ENCODE measurements at regions not wholly inside any gene's neighbourhood (a gene's known extent, or its start where the extent isn't known, plus 50 kb on each side); places are given as distances from the start of the nearest gene placed in this dataset.

DNA sequence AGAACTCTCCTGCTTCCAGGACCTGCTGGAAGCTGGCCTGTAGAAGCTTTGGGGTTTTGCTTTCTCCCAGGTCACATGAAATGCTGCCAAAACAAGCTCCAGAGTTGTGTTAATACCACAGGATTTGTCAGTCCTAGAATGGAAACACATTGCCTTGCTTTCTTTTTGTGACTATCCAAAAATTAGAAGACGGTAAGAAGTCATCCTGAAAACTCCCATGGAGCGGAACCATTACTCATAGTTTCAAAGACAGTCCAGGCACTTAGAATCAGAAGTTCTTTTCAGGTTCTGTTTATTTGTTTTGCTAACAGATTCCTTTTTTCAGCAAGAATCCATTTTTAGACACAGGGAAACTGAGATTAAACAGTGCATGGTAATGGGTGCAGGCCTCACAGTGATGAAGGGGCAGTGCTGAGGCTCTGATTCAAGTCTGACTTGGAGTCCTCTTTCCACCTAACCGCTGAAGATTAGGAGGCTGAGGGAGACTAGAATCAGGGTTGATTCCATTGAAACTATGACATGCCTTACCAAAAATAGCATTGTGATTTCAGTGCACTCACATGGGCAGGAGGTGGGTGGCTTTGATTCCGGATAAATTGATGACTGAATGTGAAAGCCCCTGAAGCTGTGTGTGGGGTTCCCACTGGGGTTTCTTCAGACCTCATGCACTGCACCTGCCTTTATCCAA, 72.2 kb upstream of the NAA20 start:
- Histone ChIP-seq H3K9me3 (no peaks in the 10 kb centered on the region), H3K36me3 (no peaks in the 10 kb centered on the region), H3K4me3 (no peak overlapping the region), H3K27me3 (no peaks in the 10 kb centered on the region)
- no peak for DNase-seq

DNA sequence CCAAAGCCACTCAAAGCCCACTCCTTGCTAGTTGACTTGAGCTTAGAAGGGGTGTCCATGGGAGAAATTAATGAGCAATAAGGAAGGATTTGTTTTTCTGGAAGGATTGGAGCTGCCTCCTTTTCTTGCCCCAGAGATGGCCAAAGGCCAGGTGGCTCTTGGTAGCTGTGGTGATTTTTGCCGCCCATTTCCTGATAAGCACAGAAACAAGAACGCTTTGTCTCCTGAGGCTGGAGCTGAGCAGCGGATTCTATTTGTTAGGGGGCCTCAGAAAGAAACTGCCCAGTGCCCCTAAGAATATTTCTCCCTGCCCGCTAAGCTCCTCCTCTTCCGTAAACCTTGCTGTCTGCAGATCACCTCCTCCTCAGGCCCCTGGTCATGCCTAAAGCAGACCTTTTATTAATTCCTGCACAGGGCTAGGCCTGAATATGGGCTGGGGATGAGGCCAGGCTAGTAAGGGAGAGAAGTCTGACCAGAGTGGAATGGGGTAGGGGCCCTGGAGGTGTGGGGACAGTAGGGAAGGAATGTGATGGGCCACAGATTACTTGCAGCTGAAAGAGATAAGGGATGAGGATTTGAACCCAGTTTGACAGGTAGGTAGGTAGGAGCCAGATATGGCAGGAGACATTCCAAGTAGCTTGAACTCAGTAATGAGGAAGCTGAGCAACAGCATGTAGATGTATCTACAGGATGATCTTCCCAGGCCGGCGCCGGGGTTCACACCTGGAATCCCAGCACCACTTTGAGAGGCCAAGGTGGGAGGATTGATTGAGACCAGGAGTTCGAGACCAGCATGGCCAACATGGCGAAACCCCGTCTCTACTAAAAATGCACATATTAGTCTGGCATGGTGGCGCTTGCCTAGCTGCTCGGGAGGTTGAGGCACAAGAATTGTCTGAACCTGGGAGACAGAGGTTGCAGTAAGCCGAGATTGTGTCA, 71.2 kb upstream of the NAA20 start:
- no peak for DNase-seq
- no peaks in the 10 kb centered on the region for H3K27me3 ChIP-seq
- no peaks in the 10 kb centered on the region for H3K36me3 ChIP-seq
- H3K9me3 ChIP-seq: no peaks in the 10 kb centered on the region
- H3K4me3 ChIP-seq: no peak overlapping the region

DNA sequence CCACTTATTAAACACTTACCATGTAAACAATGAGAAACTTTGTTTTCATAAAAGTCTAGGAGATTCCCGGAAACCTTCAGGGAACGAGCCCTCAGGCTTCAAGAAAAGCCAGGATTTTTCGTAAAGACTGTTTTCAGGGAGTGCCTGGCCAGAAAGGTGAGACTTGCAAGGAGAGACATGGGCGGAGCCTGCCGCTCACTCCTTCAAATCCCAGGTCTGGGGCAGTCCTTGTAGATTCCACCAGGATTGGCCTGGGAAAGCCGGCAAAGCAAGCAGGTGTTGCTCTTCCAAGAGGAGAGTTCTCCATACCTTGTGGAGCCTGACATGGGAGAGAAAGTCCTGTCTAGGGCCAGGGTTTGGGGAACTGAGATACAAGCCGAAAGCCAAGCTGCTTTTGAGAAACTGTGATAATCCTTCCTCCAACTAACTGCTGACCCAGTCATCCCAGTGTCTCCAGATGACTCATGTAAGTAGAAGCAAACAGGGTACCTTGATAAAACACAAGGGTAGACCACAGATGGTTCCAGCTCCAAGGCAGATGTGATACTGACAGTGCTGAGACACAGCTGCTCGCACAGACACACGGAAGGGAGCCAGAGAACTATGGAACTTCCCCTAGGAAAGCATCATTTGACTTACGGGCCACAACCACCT, 69.4 kb upstream of the NAA20 start:
- Histone ChIP-seq H3K27me3 (no peaks in the 10 kb centered on the region), H3K36me3 (no peaks in the 10 kb centered on the region), H3K9me3 (no peaks in the 10 kb centered on the region), H3K4me3 (no peak overlapping the region)
- DNase-seq: no peak

DNA sequence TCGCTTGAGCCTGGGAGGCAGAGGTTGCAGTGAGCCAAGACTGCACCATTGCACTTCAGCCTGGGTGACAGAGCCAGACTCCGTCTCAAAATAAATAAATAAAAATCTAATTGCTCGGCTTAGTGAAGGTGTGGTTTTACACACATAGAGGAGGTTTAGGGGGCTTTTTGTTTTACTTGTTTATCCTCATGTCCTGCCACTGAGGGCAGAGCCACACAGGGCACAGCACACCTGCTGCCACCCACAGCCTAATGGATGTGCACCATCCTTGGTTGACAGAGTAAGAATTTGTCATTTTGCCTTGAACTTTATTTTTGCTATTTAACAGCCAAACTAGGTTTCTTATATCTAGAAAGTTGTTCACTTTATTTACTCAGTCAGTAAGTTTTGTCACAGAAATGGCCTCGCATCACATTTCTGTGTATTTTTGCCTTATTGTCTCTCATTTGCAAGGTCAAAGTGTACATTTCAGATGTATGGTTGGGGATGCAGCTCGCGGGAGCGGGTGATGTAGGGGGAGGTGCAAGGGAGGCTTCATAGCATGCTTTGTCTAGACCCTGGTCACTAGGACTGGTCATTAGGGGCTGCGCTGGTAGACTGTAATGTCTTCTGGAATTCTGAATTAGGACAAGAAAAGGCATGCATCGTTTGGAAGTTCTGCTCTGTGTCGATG, 67.8 kb upstream of the NAA20 start:
- DNase-seq: no peak
- Histone ChIP-seq H3K4me3 (no peak overlapping the region), H3K9me3 (no peaks in the 10 kb centered on the region), H3K27me3 (no peaks in the 10 kb centered on the region), H3K36me3 (no peaks in the 10 kb centered on the region)

DNA sequence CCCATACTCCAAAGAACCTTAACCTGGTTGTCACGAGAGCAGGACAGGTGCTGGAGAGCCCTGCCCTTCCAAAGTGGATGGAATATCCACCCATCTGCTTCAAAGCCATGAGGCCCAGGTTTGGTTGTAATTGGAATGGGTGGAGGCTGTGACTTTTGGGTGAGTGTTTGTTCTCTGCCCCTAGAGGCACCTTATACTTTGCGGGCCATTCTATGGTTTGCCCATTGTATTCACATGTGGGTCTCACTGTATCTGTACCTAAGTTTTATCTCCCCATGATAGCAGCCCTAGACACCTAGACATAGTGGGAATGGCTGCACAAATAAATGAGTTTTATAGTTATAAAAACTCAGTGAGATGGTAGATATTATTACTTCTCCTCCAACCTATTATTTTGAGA, 67.1 kb upstream of the NAA20 start:
- DNase-seq: no peak
- Histone ChIP-seq H3K36me3 (no peaks in the 10 kb centered on the region), H3K4me3 (no peak overlapping the region), H3K9me3 (no peaks in the 10 kb centered on the region), H3K27me3 (no peaks in the 10 kb centered on the region)

DNA sequence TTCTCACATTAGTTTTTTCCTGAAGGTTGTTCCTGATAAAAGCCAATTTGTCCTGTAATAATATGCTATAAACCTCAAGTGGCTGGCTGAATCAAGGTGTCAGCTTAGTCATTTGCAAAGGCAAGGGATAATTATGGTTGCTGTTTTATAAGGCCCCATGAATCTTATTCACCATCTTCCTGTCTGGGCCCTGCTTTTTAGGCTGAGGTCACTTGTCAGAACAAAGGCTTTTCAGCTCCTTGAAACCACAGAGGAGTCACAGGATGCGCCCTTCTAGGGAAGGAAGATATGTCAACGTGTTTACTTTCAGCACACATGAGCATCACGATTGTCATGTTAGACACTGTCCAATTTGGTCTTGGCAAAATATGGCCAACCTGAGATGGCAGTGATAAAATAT, 64.8 kb upstream of the NAA20 start:
- no peak overlapping the region for H3K4me3 ChIP-seq
- no peaks in the 10 kb centered on the region for H3K36me3 ChIP-seq
- DNase-seq: no peak
- H3K27me3 ChIP-seq: no peaks in the 10 kb centered on the region
- H3K9me3 ChIP-seq: no peaks in the 10 kb centered on the region

DNA sequence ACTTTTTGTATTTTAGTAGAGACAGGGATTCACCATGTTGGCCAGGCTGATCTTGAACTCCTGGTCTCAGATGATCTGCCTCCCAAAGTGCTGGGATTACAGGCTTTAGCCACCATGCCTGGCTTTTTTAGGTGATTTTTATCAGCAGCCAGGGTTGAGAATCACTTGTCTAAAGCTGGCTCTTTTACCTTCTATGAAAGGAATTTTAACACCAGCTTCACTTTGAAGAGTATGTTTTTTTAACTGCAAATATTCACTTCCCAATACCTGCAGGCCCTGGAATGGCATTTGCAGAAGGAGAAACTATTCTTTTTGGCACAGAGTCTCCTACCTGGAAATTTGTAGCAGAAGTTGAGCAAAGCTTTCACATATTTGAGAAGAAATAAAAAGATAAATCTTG, 63.6 kb upstream of the NAA20 start:
- H3K9me3 ChIP-seq: no peaks in the 10 kb centered on the region
- DNase-seq: no peak
- no peaks in the 10 kb centered on the region for H3K36me3 ChIP-seq
- H3K4me3 ChIP-seq: no peak overlapping the region
- H3K27me3 ChIP-seq: no peaks in the 10 kb centered on the region

DNA sequence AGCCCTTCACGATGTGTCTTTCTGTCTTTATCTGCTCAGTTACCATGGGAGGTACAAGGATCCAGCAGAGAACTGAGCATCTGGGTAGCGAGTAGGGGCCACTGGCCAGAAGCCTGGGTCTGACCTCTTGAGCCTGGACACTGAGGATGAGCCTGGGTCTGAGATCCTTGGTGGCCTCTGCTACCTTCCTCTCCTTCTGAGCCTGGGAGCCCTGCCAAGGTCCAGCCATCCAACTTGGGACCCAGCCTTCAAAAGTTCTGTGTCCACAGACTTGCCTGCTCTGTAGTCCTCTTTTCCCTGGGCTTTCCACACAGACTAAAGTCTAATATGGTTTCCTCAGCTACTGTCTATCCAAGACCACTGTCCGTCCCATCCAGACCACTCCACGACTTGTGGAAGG, 60.2 kb upstream of the NAA20 start:
- Histone ChIP-seq H3K36me3 (no peaks in the 10 kb centered on the region), H3K4me3 (no peak overlapping the region), H3K9me3 (no peaks in the 10 kb centered on the region), H3K27me3 (no peaks in the 10 kb centered on the region)
- no peak for DNase-seq

DNA sequence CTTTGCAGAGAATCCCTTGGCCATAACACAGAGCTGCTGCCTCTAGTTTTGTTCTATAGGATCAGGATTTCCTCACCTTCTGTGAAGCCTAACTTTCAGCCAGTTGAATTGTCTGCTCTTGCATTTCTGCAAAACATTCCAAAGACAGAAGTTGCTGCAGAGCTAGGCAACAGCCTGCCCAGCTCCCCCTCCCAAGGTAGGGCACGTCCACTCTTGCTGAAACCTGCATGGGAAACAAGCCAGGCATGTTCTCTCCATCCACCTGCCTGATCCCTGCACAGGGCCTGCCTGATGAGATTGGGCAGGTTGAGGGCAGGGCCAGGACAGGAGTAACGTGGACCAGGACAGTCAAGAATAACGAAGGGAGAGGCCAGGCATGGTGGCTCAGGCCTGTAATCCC, 58.9 kb upstream of the NAA20 start:
- Histone ChIP-seq H3K4me3 (no peak overlapping the region), H3K27me3 (no peaks in the 10 kb centered on the region), H3K36me3 (no peaks in the 10 kb centered on the region), H3K9me3 (no peaks in the 10 kb centered on the region)
- no peak for DNase-seq

DNA sequence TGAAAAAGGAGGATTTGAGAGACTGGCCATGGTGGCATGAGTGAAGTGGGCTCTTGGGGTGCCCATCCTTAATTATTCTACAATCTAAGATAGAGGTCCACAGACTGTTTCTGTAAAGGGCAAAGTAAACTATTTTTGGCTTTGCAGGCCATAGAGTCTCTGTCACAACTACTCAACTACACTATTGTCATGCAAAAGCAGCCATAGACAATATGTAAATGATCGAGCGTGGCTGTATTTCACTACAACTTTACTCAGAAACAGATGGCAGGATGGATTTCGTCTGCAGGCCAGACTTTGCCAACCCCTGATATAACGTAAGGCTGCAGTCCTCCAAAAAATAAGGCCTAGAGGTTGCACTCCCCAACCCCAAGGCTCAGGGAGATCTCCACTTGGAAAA, 58.2 kb upstream of the NAA20 start:
- Histone ChIP-seq H3K9me3 (no peaks in the 10 kb centered on the region), H3K27me3 (no peaks in the 10 kb centered on the region), H3K36me3 (no peaks in the 10 kb centered on the region), H3K4me3 (no peak overlapping the region)
- no peak for DNase-seq

DNA sequence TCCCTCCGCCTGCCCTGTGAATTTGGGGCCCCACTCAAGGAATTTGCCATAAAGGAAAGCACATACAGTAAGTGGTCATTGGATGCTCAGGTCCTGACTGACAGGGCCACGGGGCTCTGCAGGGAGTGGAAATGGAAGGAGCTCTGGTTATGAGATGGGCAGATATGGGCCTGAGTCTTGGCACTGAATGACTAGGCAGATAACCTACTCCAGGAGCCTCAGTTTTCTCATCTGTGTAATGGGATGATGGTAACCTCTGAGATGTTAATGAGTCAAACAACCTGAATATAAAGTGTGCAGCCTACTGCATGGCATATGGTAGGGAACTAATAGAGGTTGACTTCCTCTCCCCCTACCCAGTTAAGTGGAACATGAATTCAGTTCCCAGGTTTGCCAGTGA, 56.4 kb upstream of the NAA20 start:
- DNase-seq: no peak
- Histone ChIP-seq H3K27me3 (no peaks in the 10 kb centered on the region), H3K4me3 (no peak overlapping the region), H3K9me3 (no peaks in the 10 kb centered on the region), H3K36me3 (no peaks in the 10 kb centered on the region)

DNA sequence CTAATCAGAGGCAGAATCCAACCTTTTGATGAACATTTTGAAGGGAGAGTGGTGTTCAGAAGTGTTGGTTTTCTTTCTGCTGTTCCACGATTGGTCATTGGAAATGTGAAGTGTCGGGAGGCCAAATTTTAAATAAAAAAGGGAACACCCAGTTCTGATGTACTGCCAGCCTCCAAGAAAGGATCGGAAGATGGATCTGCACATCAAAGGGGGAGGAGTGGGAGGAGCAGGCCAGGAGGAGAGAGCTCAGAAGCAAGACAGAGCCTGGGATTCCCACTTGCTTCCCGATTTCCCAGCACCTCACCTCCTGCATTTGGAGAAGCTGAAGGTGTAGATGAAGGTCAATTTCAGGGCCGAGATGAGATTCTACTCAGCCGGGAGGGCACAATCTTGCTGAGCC, 55.9 kb upstream of the NAA20 start:
- Histone ChIP-seq H3K27me3 (no peaks in the 10 kb centered on the region), H3K4me3 (no peak overlapping the region), H3K36me3 (no peaks in the 10 kb centered on the region), H3K9me3 (no peaks in the 10 kb centered on the region)
- no peak for DNase-seq

DNA sequence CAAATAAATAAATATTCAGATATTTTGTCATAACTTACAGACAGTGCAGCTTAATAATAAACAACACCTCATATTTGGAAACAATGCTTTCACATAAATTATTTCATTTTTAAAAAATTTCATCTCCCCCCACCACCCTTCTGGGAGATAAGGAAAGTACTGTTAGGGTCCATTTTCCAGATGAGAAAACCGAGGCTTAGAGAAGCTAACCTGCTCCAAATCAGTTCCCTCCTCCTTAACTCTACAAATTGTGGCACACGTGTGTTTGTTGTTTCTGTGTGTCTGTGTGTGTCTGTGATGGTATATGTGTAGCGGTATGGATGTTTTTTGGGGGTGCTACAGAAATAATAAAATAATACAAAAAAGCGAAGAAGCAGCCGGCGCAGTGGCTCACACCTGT, 54.2 kb upstream of the NAA20 start:
- Histone ChIP-seq H3K9me3 (no peaks in the 10 kb centered on the region), H3K36me3 (no peaks in the 10 kb centered on the region), H3K27me3 (no peaks in the 10 kb centered on the region), H3K4me3 (no peak overlapping the region)
- DNase-seq: no peak

DNA sequence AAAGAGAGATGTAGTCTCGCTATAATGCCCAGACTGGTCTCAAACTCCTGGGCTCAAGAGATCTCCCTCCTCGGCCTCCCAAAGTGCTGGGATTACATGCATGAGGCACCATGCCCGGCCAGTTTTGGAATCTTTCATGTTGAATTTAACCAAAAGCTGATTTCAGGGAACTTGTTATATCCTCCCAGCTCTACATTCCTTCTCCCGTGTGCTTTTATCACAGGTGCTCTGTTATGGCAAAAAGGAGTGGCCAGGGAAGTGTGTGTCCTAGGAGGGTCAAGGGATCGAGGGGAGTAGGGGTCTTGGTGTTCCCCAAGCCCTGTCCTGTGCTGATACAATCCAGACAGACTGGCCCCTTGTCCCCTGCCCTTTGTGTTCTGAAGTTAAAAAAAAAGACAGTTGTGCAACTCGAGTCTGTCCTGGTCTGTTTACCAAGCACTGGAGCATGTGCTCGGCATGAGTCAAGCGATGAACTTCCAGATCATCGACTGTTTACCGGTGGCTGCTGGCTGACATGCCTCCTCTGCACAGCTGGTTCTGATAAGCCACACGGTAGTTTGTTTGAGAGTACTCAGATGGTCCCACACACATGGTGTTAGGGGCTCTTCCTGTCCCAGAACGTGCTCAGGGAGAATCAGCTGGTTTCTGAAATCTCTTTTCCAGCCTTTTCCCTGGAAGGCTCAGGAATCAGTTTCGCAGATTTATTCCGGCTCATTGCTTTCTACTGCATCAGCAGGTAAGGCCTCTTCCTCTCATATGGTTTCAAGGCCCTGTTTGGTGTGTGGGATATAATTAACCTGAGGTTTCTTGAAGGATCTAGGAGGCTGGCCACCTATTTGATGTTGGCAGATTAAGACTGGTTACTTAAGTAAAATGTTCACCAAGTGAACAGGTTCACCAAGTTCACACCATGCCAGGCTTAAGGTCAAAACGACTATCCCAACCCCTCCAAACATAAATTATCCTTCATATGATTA, 52.6 kb upstream of the NAA20 start:
- Histone ChIP-seq H3K4me3 (no peak overlapping the region), H3K27me3 (no peaks in the 10 kb centered on the region), H3K36me3 (no peaks in the 10 kb centered on the region), H3K9me3 (no peaks in the 10 kb centered on the region)
- DNase-seq: peak; percentile 59

DNA sequence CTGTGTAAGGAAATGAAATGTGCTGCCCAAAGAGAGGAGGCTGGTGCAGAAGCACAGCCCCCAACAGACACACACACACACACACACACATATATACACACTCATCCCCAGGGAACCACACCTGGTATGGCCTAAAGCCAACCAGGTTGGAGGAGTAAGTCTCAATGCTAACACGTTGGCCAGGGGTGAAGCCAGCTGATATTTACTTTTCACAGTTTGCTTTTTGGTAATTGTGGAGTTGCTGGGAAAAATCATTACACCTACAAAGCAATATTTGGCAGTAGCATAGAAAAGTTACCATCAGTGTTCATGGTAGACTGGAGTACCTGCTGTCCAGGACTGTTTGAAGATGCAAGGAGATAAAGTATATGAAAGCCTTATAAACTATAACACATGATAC, 50.3 kb upstream of the NAA20 start:
- H3K9me3 ChIP-seq: no peaks in the 10 kb centered on the region
- no peak overlapping the region for H3K4me3 ChIP-seq
- DNase-seq: no peak
- H3K27me3 ChIP-seq: no peaks in the 10 kb centered on the region
- no peaks in the 10 kb centered on the region for H3K36me3 ChIP-seq
